ENCODE measurements at regions not wholly inside any gene's neighbourhood (a gene's known extent, or its start where the extent isn't known, plus 50 kb on each side); places are given as distances from the start of the nearest gene placed in this dataset.

DNA sequence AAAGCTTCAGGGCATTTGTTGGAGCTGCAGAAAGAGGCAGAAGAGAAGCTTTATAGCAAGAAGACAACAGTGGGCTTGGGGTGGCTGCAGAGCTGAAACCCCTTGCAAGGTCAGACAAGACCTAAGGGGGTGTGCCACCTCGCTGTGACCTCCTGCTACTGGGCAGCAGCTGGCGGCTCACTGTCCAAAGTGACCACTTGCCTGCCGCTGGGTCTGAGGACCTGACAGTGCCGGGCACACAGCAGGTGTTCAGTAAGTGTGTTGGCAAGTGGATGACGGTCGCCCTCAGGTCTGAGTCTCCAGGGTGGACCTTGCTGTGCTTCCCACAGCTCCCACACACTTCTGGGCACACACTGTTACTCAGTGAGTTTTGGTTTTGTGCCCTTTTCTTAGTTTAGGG, 336.5 kb downstream of the C16orf95 start:
- TF ChIP-seq, protein P1, sequence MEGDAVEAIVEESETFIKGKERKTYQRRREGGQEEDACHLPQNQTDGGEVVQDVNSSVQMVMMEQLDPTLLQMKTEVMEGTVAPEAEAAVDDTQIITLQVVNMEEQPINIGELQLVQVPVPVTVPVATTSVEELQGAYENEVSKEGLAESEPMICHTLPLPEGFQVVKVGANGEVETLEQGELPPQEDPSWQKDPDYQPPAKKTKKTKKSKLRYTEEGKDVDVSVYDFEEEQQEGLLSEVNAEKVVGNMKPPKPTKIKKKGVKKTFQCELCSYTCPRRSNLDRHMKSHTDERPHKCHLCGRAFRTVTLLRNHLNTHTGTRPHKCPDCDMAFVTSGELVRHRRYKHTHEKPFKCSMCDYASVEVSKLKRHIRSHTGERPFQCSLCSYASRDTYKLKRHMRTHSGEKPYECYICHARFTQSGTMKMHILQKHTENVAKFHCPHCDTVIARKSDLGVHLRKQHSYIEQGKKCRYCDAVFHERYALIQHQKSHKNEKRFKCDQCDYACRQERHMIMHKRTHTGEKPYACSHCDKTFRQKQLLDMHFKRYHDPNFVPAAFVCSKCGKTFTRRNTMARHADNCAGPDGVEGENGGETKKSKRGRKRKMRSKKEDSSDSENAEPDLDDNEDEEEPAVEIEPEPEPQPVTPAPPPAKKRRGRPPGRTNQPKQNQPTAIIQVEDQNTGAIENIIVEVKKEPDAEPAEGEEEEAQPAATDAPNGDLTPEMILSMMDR (IDR thresholded peaks at IDR 0.05) = no peak
- no peak for TF ChIP-seq ZFX (IDR thresholded peaks at IDR 0.05; ENCODE audit: borderline replicate concordance)

Data from 22Rv1 (cell line).